SK-N-MC (cell line): ENCODE measurements at regions not wholly inside any gene's neighbourhood (a gene's known extent, or its start where the extent isn't known, plus 50 kb on each side); places are given as distances from the start of the nearest gene placed in this dataset.

Experiments used
- DNase-seq: peaks from one replicate; pipeline ENCODE4 v3.0.0-alpha.2; 2011; ENCODE audit warnings: low read depth, low spot score
- H3K27ac ChIP-seq: fragments of 200-600 bp; sonication (generic); 2 replicates; pipeline ENCODE4 v1.5.1; 2016; ENCODE audit warnings: mixed run types
- H3K36me3 ChIP-seq: fragments of 200-600 bp; sonication (generic); 2 replicates; pipeline ENCODE4 v1.6.1; 2017; ENCODE audit warnings: antibody characterized with exemption, low read length, mixed read lengths; ENCODE audit not compliant: insufficient read depth
- H3K4me3 ChIP-seq: fragments of 200-600 bp; sonication (generic); 2 replicates; pipeline ENCODE4 v1.5.1; 2016
- H3K9ac ChIP-seq: fragments of 200-600 bp; sonication (generic); 2 replicates; pipeline ENCODE4 v1.8.0; 2017; ENCODE audit warnings: mixed run types, mixed read lengths; ENCODE audit not compliant: insufficient read length
- H3K9me3 ChIP-seq: fragments of 200-600 bp; sonication (generic); 2 replicates; pipeline ENCODE4 v1.6.1; 2017; ENCODE audit warnings: low read depth, mild to moderate bottlenecking, antibody characterized with exemption, low read length, moderate library complexity, mixed read lengths
- EZH2 ChIP-seq: fragments of 200-600 bp; sonication (generic); IDR thresholded peaks from one replicate; pipeline ENCODE4 v1.6.1; 2017; ENCODE audit warnings: antibody characterized with exemption
- FOXP2 ChIP-seq: optimal IDR thresholded peaks from 2 replicates; pipeline ENCODE3; 2011; ENCODE audit warnings: mild to moderate bottlenecking, moderate library complexity; ENCODE audit not compliant: insufficient read depth; ENCODE audit errors: extremely low read length, control extremely low read depth
- POLR2AphosphoS5 ChIP-seq: IDR thresholded peaks from 2 replicates; pipeline ENCODE4 v1.6.1; 2012; ENCODE audit warnings: mild to moderate bottlenecking, low read depth, low read length, borderline replicate concordance

- no peak for DNase-seq
- Histone ChIP-seq H3K9ac (no peak overlapping the region), H3K27ac (no peak overlapping the region), H3K36me3 (no peaks in the 10 kb centered on the region), H3K4me3 (no peak overlapping the region), H3K9me3 (no peaks in the 10 kb centered on the region)
- TF ChIP-seq POLR2AphosphoS5 (no peak), FOXP2 (no peak), EZH2 (no peak)
These were observed 186.3 kb downstream of the IPMK start for GRCh38 chr10:58081353-58081752.

GRCh38 chr10:58079461-58079860, 188.2 kb downstream of the IPMK start:
- no peak for DNase-seq
- H3K9ac ChIP-seq = no peak overlapping the region
- TF ChIP-seq EZH2 = no peak
- no peak for TF ChIP-seq FOXP2
- no peak for TF ChIP-seq POLR2AphosphoS5
- no peaks in the 10 kb centered on the region for H3K36me3 ChIP-seq
- H3K9me3 ChIP-seq = no peaks in the 10 kb centered on the region
- H3K27ac ChIP-seq = no peak overlapping the region
- no peak overlapping the region for H3K4me3 ChIP-seq

- H3K4me3 ChIP-seq = no peak overlapping the region
- no peak overlapping the region for H3K9ac ChIP-seq
- H3K36me3 ChIP-seq = no peaks in the 10 kb centered on the region
- no peak for DNase-seq
- no peak overlapping the region for H3K27ac ChIP-seq
- TF ChIP-seq EZH2 (no peak), POLR2AphosphoS5 (no peak), FOXP2 (no peak)
- H3K9me3 ChIP-seq = no peaks in the 10 kb centered on the region
These were observed 195.1 kb downstream of the IPMK start for GRCh38 chr10:58072634-58073033.

- no peak overlapping the region for H3K4me3 ChIP-seq
- no peak for DNase-seq
- no peak overlapping the region for H3K9ac ChIP-seq
- H3K9me3 ChIP-seq = no peaks in the 10 kb centered on the region
- H3K27ac ChIP-seq = no peak overlapping the region
- no peak for TF ChIP-seq POLR2AphosphoS5
- TF ChIP-seq FOXP2 = no peak
- no peak for TF ChIP-seq EZH2
- H3K36me3 ChIP-seq = no peaks in the 10 kb centered on the region
These were observed 196.7 kb downstream of the IPMK start for GRCh38 chr10:58070956-58071355.

GRCh38 chr10:58068809-58069208, 198.9 kb downstream of the IPMK start:
- no peak for DNase-seq
- Histone ChIP-seq H3K9me3 (no peaks in the 10 kb centered on the region), H3K36me3 (no peaks in the 10 kb centered on the region), H3K4me3 (no peak overlapping the region), H3K27ac (no peak overlapping the region), H3K9ac (no peak overlapping the region)
- TF ChIP-seq FOXP2 = no peak
- TF ChIP-seq EZH2 = no peak
- no peak for TF ChIP-seq POLR2AphosphoS5

- DNase-seq = no peak
- Histone ChIP-seq H3K4me3 (no peak overlapping the region), H3K36me3 (no peaks in the 10 kb centered on the region), H3K9me3 (no peaks in the 10 kb centered on the region), H3K27ac (no peak overlapping the region), H3K9ac (no peak overlapping the region)
- no peak for TF ChIP-seq FOXP2
- no peak for TF ChIP-seq POLR2AphosphoS5
- TF ChIP-seq EZH2 = no peak
These were observed 200.7 kb downstream of the IPMK start for GRCh38 chr10:58066979-58067378.

- Histone ChIP-seq H3K9me3 (no peaks in the 10 kb centered on the region), H3K4me3 (no peak overlapping the region), H3K36me3 (no peaks in the 10 kb centered on the region), H3K9ac (no peak overlapping the region), H3K27ac (no peak overlapping the region)
- DNase-seq = no peak
- TF ChIP-seq FOXP2 (no peak), POLR2AphosphoS5 (no peak), EZH2 (no peak)
These were observed 201.6 kb downstream of the IPMK start for GRCh38 chr10:58066126-58066525.

- H3K9ac ChIP-seq = no peak overlapping the region
- H3K9me3 ChIP-seq = no peaks in the 10 kb centered on the region
- no peak overlapping the region for H3K27ac ChIP-seq
- DNase-seq = no peak
- H3K36me3 ChIP-seq = no peaks in the 10 kb centered on the region
- no peak for TF ChIP-seq EZH2
- no peak for TF ChIP-seq FOXP2
- H3K4me3 ChIP-seq = no peak overlapping the region
These were observed 202.2 kb downstream of the IPMK start for GRCh38 chr10:58065529-58065815.

GRCh38 chr10:58064714-58065528, 202.8 kb downstream of the IPMK start:
- H3K9me3 ChIP-seq = no peaks in the 10 kb centered on the region
- no peak overlapping the region for H3K27ac ChIP-seq
- DNase-seq = no peak
- TF ChIP-seq EZH2 (no peak), FOXP2 (no peak), POLR2AphosphoS5 (no peak)
- no peak overlapping the region for H3K9ac ChIP-seq
- no peaks in the 10 kb centered on the region for H3K36me3 ChIP-seq
- H3K4me3 ChIP-seq = no peak overlapping the region
